ENCODE measurements at regions not wholly inside any gene's neighbourhood (a gene's known extent, or its start where the extent isn't known, plus 50 kb on each side); places are given as distances from the start of the nearest gene placed in this dataset.
"Not testable (repeated sequence)": the region's sequence is repeated elsewhere in the genome, so short reads cannot be mapped to it uniquely, and the experiment has no call there.

DNA sequence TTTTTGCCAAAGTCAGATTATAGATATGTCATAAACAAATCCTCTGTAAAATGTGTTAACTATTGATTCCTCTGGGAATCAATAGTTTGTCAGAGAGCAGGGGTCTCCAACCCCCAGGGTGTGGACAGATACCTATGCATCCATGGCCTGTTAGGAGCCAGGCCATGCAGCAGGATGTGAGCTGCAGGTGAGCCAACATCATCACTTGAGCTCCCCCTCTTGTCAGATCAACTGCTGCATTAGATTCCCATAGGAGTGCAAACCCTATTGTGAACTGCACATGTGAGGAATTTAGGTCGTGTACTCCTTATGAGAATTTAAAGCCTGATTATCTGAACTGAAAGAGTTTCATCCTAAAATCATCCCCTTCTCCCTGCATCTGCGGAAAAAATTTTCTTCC is 1365.4 kb downstream of the ARAP2 start:
- no peak for DNase-seq (ENCODE audit: low spot score)

DNA sequence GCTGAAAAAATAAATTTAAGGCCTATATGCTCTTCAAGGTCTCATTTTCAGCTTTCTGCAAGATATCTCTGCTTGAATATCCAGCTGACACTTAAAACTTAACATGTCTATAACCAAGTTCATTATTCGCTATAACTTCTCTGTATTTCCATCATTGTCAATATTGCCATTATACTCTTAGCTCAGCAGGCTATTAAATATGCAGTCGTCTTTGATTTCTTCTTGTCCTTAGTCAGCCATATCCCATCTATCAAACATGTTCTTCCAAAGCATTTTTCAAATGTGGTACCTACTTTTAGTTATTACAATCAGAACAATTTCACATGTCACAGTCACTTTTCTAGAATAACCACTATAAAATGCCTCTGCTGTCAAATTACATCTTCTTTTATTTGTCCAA is 1364.1 kb downstream of the ARAP2 start:
- DNase-seq (ENCODE audit: low spot score), result no peak

- DNase-seq (ENCODE audit: low spot score), result no peak
Observed at GRCh38 chr4:34891892-34892291, 1352.4 kb downstream of the ARAP2 start.

DNA sequence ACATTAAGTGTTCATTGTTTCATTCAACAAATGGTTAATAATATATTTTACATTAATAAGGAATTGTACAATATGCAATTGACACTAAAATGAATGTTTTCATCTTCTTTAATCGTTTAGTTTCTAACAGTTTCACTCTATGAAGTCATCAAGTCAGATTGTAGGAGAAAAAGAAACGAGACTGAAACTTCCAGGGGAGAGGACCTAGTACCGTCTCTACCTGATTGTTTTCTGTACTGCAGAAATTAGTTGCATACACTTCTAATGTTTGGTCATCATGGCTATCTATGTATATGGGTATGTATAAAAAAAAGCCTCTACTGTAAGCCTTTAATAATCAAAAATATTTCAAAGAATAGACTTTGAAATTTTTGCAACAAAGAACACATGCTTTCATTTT is 1350.9 kb downstream of the ARAP2 start:
- no peak for DNase-seq (ENCODE audit: low spot score)

- no peak for DNase-seq (ENCODE audit: low spot score)
Observed at GRCh38 chr4:34920032-34920431, 1324.3 kb downstream of the ARAP2 start.

DNA sequence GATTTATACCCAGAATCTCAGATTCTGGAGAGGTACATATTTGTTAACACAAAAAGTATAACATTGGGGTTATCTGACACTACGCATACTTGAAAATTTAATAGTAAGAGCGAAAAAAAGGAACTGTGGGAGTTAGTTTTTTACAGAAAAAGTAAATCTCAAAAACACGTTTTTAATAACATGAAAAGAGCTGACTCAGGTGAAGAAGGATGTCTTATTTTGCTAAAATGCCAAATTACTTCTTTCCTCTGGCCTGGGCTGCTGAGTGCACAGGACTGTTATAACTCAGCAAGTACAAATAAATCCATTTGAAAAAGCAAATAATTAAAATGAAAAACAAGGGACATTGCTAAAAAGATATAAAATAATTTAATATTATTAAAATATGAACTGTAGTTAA is 1322.9 kb downstream of the ARAP2 start:
- DNase-seq (ENCODE audit: low spot score), result no peak

GRCh38 chr4:34922325-34922724 is 1322.0 kb downstream of the ARAP2 start:
- DNase-seq (ENCODE audit: low spot score), result no peak

DNA sequence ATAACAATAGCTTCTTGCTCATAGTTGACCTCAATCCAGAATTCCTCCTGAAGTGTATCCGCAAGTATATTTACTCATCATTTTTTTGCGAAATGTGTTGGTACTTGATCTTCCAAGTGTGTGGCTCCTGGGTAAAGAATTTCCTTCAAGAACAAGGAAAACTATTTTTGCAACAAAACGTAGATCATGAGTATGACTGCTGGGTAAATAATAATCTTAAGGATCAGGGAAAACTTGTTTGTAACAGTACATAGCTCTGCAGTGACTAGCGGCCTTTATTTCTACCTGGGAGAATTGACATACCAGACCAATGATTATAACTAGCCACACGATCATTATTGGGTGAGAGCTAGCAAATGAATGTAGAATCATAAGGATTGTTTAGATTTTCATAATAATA is 1311.7 kb downstream of the ARAP2 start:
- no peak for DNase-seq (ENCODE audit: low spot score)

GRCh38 chr4:34935739-34936138 is 1308.6 kb downstream of the ARAP2 start:
- DNase-seq (ENCODE audit: low spot score), result no peak

- no peak for DNase-seq (ENCODE audit: low spot score)
Observed at GRCh38 chr4:34939073-34939472, 1305.2 kb downstream of the ARAP2 start.

DNA sequence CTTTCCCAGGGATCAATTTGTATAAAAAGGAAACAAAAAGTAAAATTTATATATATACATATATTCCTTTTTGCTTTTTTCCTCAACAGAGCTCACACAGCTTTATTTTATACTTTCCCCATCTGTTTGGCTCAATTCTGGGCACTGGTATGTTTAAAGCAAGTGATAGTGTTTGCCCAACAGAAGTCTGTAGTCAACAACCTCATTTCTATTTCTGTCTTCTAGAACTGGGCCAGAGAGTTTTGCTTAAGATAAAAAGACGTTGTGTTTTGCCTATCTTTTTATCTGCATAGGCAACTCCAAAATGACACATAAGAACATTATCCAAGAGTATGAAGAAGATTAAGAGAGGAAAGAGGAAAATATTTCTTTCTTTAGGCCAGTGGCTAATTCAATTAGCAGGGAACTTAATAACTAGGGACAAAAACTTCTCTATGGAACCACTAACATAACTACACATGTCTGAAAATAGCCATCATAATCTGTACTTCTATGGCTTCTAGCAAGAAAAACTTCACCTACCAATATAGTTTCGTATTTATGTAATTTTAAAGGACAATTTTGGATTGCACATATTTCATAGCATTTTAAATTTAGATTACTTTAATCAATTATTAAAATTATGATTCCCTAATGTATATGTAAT is 1300.5 kb downstream of the ARAP2 start:
- DNase-seq (ENCODE audit: low spot score), result no peak

GRCh38 chr4:34950926-34951325 is 1293.4 kb downstream of the ARAP2 start:
- no peak for DNase-seq (ENCODE audit: low spot score)

DNA sequence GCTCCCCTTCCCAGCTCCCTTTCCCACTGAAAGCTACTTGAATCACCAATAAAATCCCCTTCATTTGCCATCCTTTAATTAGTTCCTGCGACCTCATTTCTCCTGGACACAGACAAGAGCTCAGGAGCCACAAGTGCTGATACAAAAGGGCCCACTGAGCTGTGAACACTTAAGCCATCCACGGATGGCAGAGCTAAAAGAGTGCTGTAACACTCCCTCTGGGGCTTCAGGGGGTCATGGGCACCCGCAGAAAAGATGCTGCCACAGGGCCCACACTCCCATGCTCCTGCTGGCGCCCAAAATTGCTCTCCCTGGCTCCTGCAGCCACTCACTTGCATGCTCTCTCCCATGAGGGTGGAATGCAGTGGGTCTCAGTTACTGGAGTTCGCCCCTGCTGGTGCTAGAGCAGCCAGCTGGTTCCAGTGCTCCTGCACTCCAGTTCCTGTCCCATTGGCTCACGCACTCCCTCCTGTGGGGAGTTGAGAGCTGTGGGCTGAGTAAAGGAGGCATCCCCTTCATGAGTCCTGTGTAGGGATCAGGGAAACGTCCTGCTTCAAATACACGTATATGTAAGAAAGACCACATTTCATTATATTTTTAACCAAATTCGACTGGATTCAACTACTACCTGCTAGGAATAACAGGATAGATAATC is 1291.0 kb downstream of the ARAP2 start:
- DNase-seq (ENCODE audit: low spot score), result no peak

GRCh38 chr4:34964613-34965012 is 1279.7 kb downstream of the ARAP2 start:
- no peak for DNase-seq (ENCODE audit: low spot score)

GRCh38 chr4:34972189-34972588 is 1272.1 kb downstream of the ARAP2 start:
- no peak for DNase-seq (ENCODE audit: low spot score)

GRCh38 chr4:34973650-34974312 is 1270.5 kb downstream of the ARAP2 start:
- no peak for DNase-seq (ENCODE audit: low spot score)

DNA sequence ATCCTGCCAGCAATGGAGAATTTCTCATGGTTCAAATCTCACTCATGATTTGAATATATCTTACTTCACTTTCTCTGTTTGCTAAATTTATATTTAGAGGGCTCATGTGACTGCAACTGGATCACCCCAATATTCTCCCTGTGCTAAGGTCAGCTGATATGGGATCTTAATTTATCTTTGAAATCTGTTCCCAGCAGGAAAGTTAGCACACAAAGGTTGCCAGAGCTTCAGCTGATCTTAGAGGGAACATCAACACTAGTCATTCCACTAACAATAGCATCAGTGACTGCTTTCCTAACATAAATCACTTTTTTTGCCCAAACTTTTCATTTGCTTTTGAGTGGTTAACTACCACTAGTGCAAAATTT is 1270.0 kb downstream of the ARAP2 start:
- DNase-seq (ENCODE audit: low spot score), result no peak

DNA sequence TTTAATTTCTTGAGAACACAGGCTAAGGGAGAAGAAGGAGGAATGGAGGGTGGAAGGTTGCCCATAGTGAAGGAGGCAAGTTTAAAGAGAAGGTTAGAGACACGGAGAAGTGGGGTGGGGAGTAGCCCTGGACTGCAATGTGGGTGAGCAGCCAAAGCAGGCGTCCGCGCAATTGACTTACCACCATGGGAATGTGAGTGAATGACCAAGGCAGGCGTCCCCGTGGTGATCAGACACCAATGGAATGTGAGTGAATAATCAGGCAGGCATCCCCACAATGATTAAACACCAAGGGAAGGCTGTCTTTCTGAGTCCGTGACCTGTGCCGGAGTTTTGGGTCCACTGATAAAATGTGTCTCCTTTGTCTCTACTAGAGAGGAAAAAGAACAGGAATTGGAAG is 1223.1 kb downstream of the ARAP2 start:
- DNase-seq (ENCODE audit: low spot score), result not testable (repeated sequence)

DNA sequence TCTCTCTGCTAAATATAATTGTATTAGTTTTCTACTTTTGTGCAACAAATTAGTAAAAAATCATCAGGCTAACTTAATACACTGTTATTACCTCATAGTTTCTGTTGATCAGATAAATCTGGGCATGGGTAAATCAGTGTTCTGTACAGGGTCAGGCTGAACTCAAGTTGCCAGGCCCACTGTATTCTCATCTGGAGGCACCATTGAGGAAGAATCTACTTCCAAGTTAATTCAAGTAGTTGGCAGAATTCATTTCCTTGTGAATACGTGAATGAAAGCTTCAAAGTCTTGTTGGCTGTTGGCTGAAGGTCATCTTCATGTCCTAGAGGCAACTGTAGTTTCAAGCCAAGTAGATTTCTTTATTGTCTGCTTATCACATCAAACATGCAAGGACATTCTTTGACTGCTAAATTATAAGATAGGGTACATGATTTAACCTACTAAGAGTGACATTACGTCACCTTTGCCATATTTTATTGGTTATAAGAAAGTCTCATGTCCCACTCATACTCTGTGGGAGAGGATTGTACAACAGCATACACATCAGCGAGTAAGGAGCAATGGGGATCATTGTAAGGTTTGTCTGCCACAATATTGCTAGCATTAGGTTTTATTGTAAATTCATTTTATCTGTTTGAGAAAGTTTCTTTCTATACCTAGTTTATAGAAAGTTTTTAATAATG is 1219.0 kb downstream of the ARAP2 start:
- no peak for DNase-seq (ENCODE audit: low spot score)

GRCh38 chr4:35038079-35038805 is 1206.1 kb downstream of the ARAP2 start:
- DNase-seq (ENCODE audit: low spot score), result no peak

GRCh38 chr4:35038845-35039244 is 1205.5 kb downstream of the ARAP2 start:
- DNase-seq (ENCODE audit: low spot score), result no peak

GRCh38 chr4:35052546-35052945 is 1191.8 kb downstream of the ARAP2 start:
- DNase-seq (ENCODE audit: low spot score), result no peak
